AG20443 (cell line): ENCODE measurements at regions not wholly inside any gene's neighbourhood (a gene's known extent, or its start where the extent isn't known, plus 50 kb on each side); places are given as distances from the start of the nearest gene placed in this dataset.
"Not testable (repeated sequence)": the region's sequence is repeated elsewhere in the genome, so short reads cannot be mapped to it uniquely, and the experiment has no call there.

Experiments used
- DNase-seq: peaks from one replicate; pipeline ENCODE4 v3.0.0; 2012; ENCODE audit warnings: low spot score, mixed read lengths

DNA sequence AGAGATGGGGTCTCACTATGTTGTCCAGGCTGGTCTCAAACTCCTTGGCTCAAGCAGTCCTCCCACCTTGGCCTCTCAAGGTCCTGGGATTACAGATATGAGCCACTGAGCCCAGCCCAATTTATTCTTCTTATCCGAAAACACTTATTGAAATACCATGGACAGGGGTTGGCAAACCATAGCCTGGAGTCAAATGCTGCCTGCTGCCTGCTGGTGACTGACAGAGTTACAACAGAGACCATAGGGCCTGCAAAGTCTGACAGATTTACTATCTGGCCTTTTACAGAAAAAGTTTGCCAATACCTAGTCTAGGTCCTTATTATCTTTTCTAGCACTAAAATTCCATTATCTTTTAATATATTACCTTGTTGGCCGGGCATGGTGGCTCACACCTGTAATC, 87.1 kb upstream of the ZNF281 start:
- no peak for DNase-seq

- no peak for DNase-seq
Measured at GRCh38 chr1:200495901-200496300, 86.1 kb upstream of the ZNF281 start.

GRCh38 chr1:200493344-200493743, 83.5 kb upstream of the ZNF281 start:
- no peak for DNase-seq

- no peak for DNase-seq
Measured at GRCh38 chr1:200491103-200491502, 81.3 kb upstream of the ZNF281 start.

GRCh38 chr1:200490183-200490582, 80.3 kb upstream of the ZNF281 start:
- DNase-seq = no peak

DNA sequence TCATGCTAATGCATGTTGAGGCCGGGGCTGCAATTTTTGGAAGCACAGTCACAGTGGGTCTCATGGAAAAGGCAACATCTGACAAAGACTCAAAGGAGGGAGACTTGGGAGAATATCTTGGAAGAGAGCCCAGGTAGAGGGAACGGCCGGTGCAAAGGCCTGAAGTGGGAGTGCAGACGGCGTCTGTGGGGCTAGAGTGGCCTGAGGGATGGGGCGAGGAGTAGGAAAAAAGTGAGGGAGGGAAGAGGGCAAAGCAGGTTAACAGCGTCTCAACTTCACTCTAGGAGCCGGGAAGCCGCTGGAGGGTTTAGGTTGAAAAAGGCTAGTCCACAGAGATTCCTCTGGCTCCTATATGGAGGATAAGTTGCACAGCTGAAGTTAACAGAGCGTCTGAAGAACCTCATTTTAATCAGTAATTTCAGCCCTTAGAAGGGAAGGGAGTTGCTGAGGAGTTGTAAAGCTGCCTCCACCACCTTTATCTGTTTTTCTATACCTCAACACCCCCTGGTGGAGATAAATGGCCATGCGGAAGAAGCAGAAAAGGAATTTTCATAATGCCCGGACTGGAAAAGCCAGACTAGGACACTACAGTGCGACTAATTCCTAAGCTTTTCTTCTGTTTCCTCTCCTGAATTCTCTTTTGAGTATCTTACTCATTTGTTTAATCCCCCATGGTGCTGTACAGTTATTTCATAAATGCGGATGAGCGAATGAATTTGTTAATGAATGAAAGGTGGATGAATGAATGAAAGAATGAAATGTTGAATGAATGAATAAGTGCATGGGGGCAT, 78.7 kb upstream of the ZNF281 start:
- DNase-seq = peak; percentile 73

DNA sequence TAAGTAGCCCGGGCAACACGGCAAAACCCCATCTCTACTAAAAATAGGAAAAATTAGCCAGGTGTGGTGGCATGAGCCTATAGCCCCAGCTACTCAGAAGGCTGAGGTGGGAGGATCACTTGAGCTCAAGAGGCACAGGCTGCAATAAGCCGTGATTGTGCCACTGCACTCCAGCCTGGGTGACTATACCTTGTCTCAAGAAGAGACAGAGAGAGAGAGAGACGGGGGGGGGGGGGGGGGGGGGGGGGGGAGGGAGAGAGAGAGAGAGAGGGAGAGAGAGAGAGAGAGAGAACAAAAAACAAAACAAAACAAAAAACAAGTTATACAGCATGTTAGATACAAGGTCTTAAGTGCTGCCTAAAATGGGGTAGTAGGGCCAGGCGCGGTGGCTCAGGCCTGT, 77.8 kb upstream of the ZNF281 start:
- no peak for DNase-seq

DNA sequence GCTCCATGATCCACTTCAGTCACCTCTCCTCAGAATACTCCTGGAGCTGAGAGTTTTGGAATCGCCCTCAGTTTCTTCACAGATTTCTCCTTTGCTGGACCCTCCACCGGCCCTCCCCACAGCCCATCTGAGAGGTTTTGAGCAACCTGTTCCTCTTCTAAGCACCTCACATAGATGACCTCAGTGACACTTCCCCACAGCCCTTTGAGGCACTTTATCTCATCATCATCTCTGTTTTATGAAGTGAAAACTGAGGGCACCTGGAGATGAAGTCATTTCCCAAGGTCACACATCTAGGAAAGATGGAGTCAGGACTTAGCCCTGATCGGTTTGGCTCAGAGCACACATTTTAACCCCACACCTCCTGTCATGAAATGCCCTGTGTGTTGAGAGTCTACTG, 76.8 kb upstream of the ZNF281 start:
- no peak for DNase-seq

DNA sequence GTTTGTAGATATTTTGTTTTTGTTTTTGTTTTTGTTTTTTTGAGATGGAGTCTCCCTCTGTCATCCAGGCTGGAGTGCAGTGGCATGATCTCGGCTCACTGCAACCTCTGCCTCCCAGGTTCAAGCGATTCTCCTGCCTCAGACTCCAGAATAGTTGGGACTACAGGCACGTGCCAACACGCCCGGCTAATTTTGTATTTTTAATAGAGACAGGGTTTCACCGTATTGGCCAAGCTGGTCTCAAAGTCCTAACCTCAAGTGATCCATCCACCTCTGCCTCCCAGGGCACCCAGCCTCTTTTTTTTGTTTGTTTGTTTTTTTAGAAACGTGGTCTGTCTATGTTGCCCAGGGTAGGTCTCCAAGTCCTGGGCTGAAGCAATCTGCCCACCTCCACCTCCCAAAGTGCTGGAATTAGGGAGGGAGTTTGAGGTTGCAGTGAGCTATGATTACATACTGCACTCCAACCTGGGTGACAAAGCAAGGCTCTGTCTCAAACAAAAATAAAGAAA, 74.7 kb upstream of the ZNF281 start:
- not testable (repeated sequence) for DNase-seq

DNA sequence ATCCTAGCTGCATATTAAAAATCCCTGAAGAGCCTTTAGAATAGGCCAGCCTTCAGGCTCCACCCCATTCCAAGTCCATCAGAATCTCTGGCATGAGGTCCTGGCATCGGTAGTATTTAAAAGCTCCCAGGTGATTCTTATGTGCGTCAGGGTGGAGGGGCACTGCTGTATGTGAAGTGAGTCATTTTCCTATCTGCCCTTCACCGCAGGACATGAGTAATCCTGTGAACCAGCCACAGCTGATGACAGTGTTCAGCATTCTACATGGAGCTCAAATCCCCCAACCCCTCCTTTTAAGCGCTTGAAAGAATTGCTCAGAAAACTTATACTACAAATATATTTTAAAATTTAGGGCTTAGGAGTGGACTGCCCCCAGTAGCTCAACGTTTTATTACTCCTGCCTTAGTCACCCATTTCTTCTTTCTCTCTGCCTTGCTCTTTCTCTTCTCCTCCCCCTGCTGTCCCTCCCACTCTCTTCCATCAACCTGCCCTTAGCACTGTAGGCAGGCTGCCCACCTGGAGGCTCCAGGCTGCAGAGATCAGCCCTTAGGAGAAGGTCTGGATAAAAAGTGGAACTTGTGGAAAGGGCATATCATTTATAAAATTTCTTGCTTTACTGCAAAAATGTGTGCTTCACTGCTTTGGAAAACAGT, 73.8 kb upstream of the ZNF281 start:
- peak; percentile 93 for DNase-seq

GRCh38 chr1:200480964-200481363, 71.1 kb upstream of the ZNF281 start:
- DNase-seq = no peak

DNA sequence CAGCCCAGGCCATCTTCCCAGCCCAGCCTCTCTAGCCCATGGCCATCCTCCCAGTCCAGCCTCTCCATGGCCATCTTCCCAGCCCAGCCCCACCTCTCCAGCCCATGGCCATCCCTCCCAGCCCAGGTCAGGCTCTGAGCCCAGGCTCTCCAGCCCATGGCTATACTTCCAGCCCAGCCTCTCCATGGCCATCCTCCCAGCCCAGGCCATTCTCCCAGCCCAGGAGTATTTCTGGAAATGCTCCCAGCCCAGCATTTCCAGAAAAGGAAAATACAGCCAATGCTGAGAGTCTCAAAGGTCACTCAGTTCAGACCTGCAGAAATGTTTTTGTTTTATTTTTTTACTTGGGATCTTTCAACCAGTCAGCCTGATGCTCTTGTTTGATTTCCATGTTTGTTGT, 70.0 kb upstream of the ZNF281 start:
- no peak for DNase-seq

DNA sequence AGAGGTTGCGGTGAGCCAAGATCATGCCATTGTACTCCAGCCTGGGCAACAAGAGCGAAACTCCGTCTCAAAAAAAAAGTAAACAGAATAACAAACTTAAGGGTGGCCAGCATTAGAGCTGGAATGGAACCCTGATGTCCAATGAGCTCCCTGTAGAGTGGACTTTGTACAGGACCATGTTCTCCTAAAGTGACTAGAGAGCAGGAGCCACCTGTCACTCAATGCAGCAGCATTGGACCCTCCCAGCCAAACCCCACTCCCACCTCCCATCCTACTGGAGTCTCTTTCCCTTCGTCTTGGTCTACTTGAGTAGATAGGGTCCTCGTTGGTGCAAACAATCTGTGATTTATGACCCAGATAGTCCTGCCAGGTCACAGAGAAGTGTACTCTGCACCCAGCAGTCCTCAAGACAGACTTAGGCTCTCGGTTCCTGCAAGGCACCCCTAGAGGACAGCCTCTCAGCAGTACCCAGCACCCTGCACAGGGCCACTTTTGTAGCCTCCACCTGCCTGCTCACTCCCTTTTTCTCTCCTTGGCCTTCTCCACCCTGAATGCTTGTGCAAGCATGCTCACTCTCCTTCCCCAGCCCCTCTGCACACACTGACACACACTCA, 69.2 kb upstream of the ZNF281 start:
- no peak for DNase-seq

DNA sequence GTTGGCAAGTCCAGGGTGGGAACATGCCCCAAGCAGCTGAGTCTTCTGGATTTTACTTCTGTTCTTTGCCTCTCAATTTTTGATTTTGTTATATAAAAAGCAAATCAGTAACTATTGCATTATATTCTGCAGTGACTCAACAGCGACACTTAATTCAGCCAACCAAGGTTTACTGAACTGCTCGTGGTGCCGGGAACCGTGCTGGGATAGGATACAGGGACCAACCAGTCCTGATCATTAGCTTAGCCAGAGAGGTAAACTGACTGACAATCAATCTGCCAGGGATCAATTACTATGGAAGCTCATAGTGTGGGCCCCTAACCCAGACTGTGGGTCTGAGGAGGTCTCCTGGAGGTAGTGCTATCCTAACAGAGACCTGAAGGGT, 68.4 kb upstream of the ZNF281 start:
- no peak for DNase-seq

DNA sequence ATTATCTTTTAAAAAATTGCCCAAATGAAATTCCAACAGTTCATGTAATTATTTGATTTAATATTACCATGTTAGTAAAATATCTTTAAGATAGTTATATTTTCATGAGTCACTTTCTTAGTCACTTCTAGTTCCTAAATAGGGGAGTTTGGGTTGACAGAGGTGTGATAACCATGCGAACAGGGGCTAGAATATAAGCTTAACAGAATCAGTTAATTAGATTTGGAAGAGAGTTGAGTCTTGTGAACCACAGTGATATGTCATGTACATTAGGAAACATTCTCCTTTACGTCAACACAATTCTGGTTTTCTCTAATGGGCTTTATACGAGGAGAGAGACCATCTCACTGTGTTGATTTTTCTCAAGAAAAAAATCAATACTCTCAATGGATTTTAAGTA, 64.8 kb upstream of the ZNF281 start:
- DNase-seq = no peak

DNA sequence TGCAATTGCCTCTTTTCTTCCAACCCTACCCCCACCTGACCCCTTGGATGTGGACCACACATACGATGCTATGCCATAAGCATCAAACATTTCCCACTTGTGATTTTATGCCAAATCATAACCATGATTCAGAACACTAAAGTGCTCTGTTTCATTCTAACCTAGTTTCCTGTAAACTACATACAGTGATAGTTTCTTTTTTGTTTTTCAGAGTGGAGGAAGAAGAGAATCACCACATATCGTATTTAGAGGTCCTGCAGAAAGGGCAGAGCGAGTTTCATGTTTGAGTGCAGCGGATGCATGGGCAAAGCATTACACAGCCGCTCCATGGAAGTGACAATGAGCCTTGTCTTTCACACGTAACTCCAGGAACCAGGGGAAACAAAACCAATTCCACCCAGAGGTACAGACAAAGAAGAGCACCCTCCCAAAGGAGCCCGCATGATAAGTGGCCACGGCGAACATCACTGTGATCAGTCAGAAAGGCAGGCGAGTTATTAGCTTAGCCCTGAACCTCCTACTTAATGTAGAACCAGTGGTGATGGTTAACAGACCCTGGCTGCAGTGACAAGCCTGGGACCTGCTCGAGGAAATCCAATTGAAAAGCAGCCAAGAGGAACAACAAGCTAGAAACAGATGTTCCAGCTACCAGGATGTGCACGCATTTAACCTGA, 64.0 kb upstream of the ZNF281 start:
- peak; percentile 20 for DNase-seq

GRCh38 chr1:200471739-200472138, 61.9 kb upstream of the ZNF281 start:
- DNase-seq = no peak

- no peak for DNase-seq
Measured at GRCh38 chr1:200468264-200469001, 58.6 kb upstream of the ZNF281 start.

GRCh38 chr1:200464784-200465400, 55.1 kb upstream of the ZNF281 start:
- DNase-seq = no peak
